GM03348 (cell line): ENCODE measurements at regions not wholly inside any gene's neighbourhood (a gene's known extent, or its start where the extent isn't known, plus 50 kb on each side); places are given as distances from the start of the nearest gene placed in this dataset.
A peak's percentile ranks its signal among the peaks of the same experiment; 100 is the strongest.
"Not testable (repeated sequence)": the region's sequence is repeated elsewhere in the genome, so short reads cannot be mapped to it uniquely, and the experiment has no call there.

Experiments
- DNase-seq: peaks from one replicate; pipeline ENCODE4 v3.0.0; 2012; ENCODE audit warnings: low spot score

DNA sequence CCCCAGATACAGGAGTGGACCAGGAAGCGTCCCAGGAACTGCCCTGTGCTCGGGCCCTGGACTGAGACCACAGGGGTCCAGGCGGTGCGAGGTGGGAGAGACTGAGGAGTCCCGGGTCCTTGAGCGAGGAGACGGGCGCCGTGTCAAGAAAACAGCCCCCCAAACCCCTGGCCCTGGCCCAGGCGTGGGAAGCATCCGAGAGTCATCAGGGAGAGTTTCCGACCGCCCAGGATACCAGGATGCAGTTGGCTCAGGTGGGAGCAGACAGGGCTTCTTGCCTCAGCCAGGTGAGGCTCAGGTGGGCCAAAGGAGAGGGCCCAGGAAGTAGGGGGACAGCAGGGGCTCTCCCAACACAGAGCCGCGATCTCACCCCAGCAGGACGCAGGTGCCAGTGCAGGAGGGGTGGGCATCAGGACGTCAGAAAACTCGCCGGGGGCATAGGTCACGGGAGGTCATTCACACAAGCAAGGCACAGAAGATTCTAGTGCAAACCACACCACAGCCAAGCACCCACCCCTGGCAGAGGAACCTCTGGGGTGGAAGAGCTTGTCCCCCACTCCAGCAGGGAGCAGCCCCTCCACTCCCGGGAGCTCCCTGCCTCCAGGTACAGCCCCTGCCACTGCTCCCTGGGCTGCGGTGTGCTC lies 102.5 kb upstream of the EIF5 start:
- DNase-seq = no peak

DNA sequence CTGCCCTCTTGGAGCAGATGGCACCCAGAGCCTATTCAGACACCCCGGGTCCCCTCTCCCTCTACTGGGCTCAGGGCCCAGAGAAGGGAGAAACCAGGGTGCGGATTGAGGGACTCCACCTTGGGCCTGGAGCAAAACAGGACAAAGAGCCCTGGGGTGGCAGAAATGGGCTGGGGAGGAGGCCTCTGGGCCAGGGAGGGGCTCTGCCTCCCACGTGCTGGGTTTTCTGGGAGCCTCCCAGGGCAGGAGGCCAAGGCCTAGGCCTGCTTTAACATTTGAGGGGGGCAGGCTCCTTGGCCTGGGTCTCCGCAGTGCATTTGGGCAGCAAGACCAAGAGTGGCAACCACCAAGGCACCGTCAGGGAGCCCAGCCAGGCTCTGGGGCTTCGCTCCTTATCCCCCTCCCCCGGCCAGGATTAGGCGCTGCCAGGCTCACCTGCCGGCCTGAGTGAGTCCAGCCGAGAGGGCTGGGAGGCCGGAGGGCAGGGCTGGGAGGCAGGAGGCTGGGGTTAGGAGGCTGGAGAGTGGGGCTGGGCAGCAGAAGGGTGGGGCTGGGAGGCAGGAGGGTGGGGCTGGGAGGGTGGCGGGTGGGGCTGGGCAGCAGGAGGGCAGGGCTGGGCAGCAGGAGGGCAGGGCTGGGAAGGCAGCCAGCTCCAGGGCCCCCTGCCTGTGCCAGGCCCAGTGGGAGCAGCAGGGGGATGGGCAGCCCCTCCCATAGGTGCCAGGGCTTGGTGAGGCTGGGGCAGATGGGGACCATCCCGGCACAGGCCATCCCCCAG lies 101.8 kb upstream of the EIF5 start:
- no peak for DNase-seq

DNA sequence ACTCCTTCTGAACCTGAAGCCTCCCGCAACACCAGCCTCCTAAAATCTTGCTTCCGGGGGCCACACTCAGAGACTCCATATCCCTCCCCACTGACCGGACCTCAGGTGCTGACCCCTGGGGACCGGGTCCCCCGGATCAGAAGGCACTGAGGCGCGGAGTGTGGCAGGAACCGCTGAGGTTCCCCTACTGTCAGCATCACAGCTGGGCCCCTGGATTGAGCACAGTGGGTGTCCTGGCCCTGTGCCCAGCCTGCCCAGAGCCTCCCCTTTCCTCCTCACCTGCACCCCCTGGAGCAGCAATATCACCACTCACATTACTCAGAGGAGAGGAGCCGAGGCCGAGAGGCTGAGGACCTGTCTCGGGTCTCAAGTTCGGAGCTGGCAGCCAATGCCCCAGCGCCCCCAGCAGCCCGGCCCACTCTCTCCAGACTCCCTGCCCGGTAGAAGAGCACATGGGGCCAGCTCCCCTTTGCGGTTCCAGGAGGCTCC lies 101.2 kb upstream of the EIF5 start:
- DNase-seq = no peak

DNA sequence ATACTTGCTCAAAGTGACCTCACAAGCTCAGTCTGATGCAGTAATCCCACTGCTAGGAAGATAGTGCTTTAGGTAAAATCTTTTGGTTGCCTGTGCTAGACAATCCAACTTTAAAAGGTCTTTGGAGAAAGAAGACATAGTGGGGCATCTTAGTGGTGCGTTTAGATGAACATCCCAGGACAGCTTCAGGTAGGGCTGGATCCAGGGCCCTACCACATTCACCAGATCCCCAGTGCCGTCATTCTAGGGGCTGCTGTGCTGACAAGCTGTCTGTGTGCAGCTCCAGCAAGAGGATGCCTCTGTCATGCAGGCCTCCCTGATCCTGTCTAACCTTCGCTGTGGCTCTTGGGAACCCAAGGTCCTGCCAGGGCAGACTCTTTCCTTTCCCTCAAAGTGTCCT lies 100.7 kb upstream of the EIF5 start:
- no peak for DNase-seq

- not testable (repeated sequence) for DNase-seq
Measured at GRCh38 chr14:103234826-103235225, 99.2 kb upstream of the EIF5 start.

- DNase-seq = not testable (repeated sequence)
Measured at GRCh38 chr14:103235506-103235905, 98.5 kb upstream of the EIF5 start.

- no peak for DNase-seq
Measured at GRCh38 chr14:103239751-103240150, 94.3 kb upstream of the EIF5 start.

GRCh38 chr14:103241531-103241930 lies 92.5 kb upstream of the EIF5 start:
- DNase-seq = no peak

GRCh38 chr14:103243764-103244737 lies 90.0 kb upstream of the EIF5 start:
- DNase-seq = no peak

DNA sequence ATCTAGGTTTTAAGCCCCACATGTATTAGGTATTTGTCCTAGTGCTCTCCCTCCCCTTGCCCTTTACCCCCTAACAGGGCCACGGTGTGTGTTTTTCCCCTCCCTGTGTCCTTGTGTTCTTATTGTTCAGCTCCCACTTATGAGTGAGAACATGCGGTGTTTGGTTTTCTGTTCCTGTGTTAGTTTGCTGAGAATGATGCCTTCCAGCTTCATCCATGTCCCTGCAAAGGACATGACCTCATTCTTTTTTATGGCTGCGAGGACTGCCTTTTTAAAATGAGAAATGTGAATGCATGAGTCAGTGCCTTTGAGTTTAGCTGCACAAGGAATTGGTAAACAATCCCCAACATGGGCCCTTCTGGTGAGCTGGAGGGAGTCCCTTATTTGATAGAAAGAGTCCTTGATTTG lies 88.4 kb upstream of the EIF5 start:
- DNase-seq = peak; percentile 55

DNA sequence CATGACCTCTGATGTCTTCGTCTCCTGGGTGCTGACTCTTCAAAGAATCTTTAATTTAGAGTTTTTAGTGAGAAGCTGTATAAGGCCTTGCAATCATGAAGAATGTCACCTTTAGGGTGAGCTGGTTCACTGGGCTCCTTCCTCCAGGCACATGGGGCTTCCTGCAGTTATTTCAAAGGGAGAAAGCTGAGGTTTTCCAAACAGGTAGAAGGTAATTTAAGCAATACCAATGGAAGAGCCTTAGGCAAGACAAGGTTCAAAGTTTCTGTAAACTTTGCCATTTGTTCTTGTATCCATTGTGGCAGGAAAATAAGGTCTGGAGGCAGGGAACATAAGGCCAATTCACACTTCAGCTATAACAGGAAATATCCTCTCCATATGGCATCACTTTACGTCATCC lies 88.0 kb upstream of the EIF5 start:
- DNase-seq = no peak

DNA sequence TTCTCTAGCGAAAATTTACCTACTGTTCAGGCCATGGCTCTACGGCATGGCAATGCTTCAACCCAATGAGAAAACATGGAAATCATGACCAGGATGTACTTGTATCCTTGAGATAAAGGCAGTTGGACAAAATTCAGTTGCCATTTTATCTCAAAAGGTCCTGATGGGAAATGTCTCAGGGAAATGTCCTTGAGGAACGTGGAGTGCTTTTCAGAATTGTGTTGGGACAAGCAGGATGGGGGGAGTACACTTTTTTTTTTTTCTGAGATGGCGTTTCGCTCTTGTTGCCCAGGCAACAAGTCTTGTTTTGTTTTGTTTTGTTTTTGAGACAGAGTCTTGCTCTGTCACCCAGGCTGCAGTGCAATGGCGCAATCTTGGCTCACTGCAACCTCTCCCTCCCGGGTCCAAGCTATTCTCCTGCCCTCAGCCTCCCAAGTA lies 86.8 kb upstream of the EIF5 start:
- no peak for DNase-seq

- no peak for DNase-seq
Measured at GRCh38 chr14:103250181-103250580, 83.9 kb upstream of the EIF5 start.

- peak; percentile 2 for DNase-seq
Measured at GRCh38 chr14:103250874-103251273, 83.2 kb upstream of the EIF5 start.

- no peak for DNase-seq
Measured at GRCh38 chr14:103255555-103255954, 78.5 kb upstream of the EIF5 start.

DNA sequence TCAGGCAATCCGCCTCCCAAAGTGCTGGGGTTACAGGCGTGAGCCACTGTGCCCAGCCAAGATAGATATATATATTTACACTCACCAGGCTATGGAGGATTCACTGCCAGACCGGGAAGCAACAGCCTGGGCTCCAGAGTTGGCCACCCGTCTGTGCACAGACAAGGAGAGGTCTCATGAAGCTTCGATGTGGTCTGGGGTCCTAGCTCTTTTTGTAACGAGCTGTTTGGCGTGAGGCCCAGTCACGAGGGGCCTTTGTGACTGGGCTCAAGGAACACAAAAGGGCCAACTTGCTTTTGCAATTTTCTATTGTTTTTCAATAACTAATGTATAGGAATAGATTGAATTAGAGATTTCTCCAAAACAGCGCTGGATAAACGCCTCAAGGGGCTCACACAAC lies 77.6 kb upstream of the EIF5 start:
- DNase-seq = no peak

DNA sequence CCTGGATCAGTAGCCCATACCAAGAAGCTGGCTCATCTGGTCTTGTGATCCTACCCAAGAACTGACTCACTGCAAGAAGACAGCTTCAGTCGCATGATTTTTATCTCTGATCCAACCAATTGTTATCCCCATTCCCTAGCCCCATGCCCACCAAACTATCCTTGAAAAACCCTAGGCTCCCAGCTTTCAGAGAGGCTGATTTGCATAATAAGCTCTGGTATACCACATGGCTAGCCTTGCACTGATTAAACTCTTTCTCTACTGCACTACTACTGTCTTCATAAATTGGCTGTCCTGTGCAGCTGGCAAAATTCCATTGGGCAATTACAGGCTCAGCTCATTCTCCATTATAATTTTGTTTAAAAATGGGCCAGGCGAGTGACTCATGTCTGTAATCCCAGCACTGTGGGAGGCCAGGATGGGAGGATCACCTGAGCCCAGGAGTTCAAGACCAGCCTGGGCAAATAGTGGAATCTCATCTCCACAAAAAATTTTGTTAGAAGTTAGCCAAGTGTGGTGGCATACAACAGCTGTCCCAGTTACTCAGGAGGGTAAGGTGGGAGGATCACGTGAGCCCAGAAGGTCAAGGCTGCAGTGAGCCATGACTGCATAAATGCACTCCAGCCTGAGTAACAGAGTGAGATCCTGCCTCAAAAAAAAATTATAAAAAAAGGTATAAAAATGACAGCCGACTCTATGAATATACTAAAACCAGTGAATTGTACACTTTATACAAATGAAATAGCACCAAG lies 76.7 kb upstream of the EIF5 start:
- peak; percentile 7 for DNase-seq

GRCh38 chr14:103258211-103258610 lies 75.8 kb upstream of the EIF5 start:
- DNase-seq = no peak

DNA sequence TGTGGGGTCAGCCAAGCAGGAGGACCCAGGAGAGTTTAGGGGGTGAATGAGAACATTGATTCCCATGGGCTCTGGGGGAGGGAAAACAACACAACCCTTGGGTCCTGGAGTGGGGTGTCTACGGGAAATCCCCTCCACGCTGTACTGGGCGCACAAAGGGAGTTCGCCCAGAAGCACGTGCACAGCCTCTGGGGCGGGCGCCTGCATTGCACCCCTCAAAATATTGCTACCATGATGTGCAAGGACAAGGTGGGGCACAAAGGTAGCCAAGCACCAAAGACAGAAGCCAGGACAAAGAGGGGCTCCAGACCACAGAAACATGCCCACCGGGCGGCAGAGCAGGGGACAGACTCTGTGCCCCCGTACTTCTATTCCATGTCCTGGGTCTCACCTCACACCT lies 74.9 kb upstream of the EIF5 start:
- no peak for DNase-seq

DNA sequence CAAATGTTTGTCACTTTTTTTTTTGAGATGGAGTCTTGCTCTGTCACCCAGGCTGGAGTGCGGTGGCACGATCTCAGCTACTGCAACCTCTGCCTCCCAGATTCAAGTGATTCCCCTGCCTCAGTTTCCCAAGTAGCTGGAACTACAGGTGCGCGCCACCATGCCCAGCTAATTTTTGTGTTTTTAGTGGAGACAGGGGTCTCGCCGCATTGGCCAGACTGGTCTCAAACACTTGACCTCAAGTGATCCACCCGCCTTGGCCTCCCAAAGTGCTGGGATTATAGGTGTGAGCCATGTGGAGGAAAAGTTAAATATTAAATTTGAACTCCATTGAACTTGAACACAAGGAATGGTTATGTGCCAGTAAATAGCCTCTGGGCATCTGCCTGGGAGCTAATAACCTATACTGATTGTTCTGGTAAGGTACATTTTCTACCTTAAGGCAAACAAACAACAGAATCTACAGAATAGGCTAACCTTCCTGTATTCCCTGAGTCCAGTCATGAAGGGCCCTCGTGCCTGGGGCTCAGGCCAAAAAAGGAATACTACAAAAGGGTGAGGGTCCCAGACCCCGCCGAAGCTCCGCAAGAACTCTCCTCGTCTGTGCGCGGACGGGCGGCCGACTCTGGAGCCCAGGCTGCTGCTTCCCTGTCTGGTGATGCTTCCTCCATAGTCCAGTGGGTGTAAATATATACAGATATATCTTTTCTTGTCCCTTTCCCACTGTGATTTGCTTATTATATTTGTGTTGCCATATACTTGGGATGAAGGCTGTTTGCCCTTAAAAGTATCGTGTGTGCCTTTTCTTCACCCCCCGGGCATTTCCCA lies 74.0 kb upstream of the EIF5 start:
- DNase-seq = peak; percentile 40

GRCh38 chr14:103260629-103261124 lies 73.4 kb upstream of the EIF5 start:
- DNase-seq = peak; percentile 62
